Effector memory CD8-positive, alpha-beta T cell (primary cell): ENCODE measurements at regions not wholly inside any gene's neighbourhood (a gene's known extent, or its start where the extent isn't known, plus 50 kb on each side); places are given as distances from the start of the nearest gene placed in this dataset.

ENCODE experiments used
- ATAC-seq: fragments of 150-1000 bp; cut with Tn5 transposase; replicated peaks from 2 replicates; pipeline ENCODE4 v1.10.0; 2021; ENCODE audit warnings: mild to moderate bottlenecking, moderate library complexity
- DNase-seq, 3 experiments: peaks; one replicate each; pipeline ENCODE4 v3.0.0; 2021
- H3K27ac Mint-ChIP-seq, 2 donors: one replicate each; pipeline ENCODE4 v1.8.0; 2022; ENCODE audit warnings: mild to moderate bottlenecking in 2 of 2, mixed read lengths in 2 of 2, moderate library complexity in 2 of 2
- H3K27me3 Mint-ChIP-seq, 2 donors: one replicate each; pipeline ENCODE4 v1.8.0; 2022; ENCODE audit warnings: mixed read lengths in 2 of 2
- H3K36me3 Mint-ChIP-seq: one replicate; pipeline ENCODE4 v1.8.0; 2022; ENCODE audit warnings: mild to moderate bottlenecking, moderate library complexity, mixed read lengths; ENCODE audit not compliant: insufficient read depth
- H3K4me1 Mint-ChIP-seq, 2 donors: one replicate each; pipeline ENCODE4 v1.8.0; 2022; ENCODE audit warnings: low read depth in 2 of 2, mixed read lengths in 2 of 2
- H3K4me3 Mint-ChIP-seq, 2 donors: one replicate each; pipeline ENCODE4 v1.8.0; 2022; ENCODE audit warnings: mild to moderate bottlenecking in 2 of 2, mixed read lengths in 2 of 2, moderate library complexity in 2 of 2
- H3K9me3 Mint-ChIP-seq, 2 donors: one replicate each; pipeline ENCODE4 v1.8.0; 2022; ENCODE audit warnings: mixed read lengths in 2 of 2

GRCh38 chr2:105588581-105588980, 156.1 kb upstream of the NCK2 start:
- peaks cover 0 to 3% of the 10 kb centered on the region in 2 donors for H3K4me1 Mint-ChIP-seq
- H3K4me3 Mint-ChIP-seq: no peak overlapping the region
- peaks cover 0 to 7% of the 10 kb centered on the region in 2 donors for H3K9me3 Mint-ChIP-seq
- H3K27ac Mint-ChIP-seq: no peak overlapping the region
- peaks cover 3% of the 10 kb centered on the region for H3K36me3 Mint-ChIP-seq
- no peak for ATAC-seq
- DNase-seq: no peak
- H3K27me3 Mint-ChIP-seq: peaks cover 0 to 8% of the 10 kb centered on the region in 2 donors

GRCh38 chr2:105587637-105588036, 157.1 kb upstream of the NCK2 start:
- Mint-ChIP-seq H3K27ac (no peak overlapping the region), H3K36me3 (peaks cover 3% of the 10 kb centered on the region), H3K4me1 (peaks cover 0 to 3% of the 10 kb centered on the region in 2 donors), H3K4me3 (no peak overlapping the region), H3K27me3 (peaks cover 0 to under 1% of the 10 kb centered on the region in 2 donors), H3K9me3 (peaks cover 0 to 7% of the 10 kb centered on the region in 2 donors)
- no peak for ATAC-seq
- no peak for DNase-seq

- Mint-ChIP-seq H3K27me3 (no peaks in the 10 kb centered on the region), H3K9me3 (peaks cover 0 to 4% of the 10 kb centered on the region in 2 donors), H3K4me1 (peaks cover 0 to 3% of the 10 kb centered on the region in 2 donors), H3K27ac (no peak overlapping the region), H3K4me3 (no peak overlapping the region), H3K36me3 (peaks cover 3% of the 10 kb centered on the region)
- DNase-seq (no peak), ATAC-seq (no peak)
These were observed 160.2 kb upstream of the NCK2 start for GRCh38 chr2:105584435-105585010.

GRCh38 chr2:105582952-105583660, 161.6 kb upstream of the NCK2 start:
- Mint-ChIP-seq H3K4me1 (peaks cover 0 to 3% of the 10 kb centered on the region in 2 donors), H3K27ac (no peak overlapping the region), H3K27me3 (no peaks in the 10 kb centered on the region), H3K9me3 (no peaks in the 10 kb centered on the region), H3K36me3 (peaks cover 3% of the 10 kb centered on the region), H3K4me3 (no peak overlapping the region)
- DNase-seq (no peak), ATAC-seq (no peak)

GRCh38 chr2:105581555-105581944, 163.2 kb upstream of the NCK2 start:
- no peak for ATAC-seq
- DNase-seq: no peak
- Mint-ChIP-seq H3K4me1 (peaks cover 3 to 7% of the 10 kb centered on the region in 2 donors), H3K27me3 (no peaks in the 10 kb centered on the region), H3K27ac (no peak overlapping the region), H3K4me3 (no peak overlapping the region), H3K9me3 (no peaks in the 10 kb centered on the region), H3K36me3 (peaks cover 3% of the 10 kb centered on the region)

GRCh38 chr2:105580870-105581554, 163.7 kb upstream of the NCK2 start:
- Mint-ChIP-seq H3K27me3 (no peaks in the 10 kb centered on the region), H3K4me1 (peaks cover 7 to 11% of the 10 kb centered on the region in 2 donors), H3K36me3 (peaks cover 5% of the 10 kb centered on the region), H3K27ac (no peak overlapping the region), H3K9me3 (no peaks in the 10 kb centered on the region), H3K4me3 (no peak overlapping the region)
- DNase-seq (no peak), ATAC-seq (no peak)

- Mint-ChIP-seq H3K4me1 (peaks cover 7 to 15% of the 10 kb centered on the region in 2 donors), H3K4me3 (no peak overlapping the region), H3K27ac (no peak overlapping the region), H3K36me3 (peaks cover 2% of the 10 kb centered on the region), H3K9me3 (no peaks in the 10 kb centered on the region), H3K27me3 (peaks cover 5 to 8% of the 10 kb centered on the region in 2 donors)
- DNase-seq (no peak), ATAC-seq (no peak)
These were observed 164.5 kb upstream of the NCK2 start for GRCh38 chr2:105580216-105580615.

- ATAC-seq (no peak), DNase-seq (no peak)
- Mint-ChIP-seq H3K4me3 (no peak overlapping the region), H3K4me1 (peaks cover 7 to 14% of the 10 kb centered on the region in 2 donors), H3K27ac (no peak overlapping the region), H3K9me3 (no peaks in the 10 kb centered on the region), H3K36me3 (peaks cover 2% of the 10 kb centered on the region), H3K27me3 (peaks cover 6 to 12% of the 10 kb centered on the region in 2 donors)
These were observed 166.5 kb upstream of the NCK2 start for GRCh38 chr2:105578166-105578565.

- Mint-ChIP-seq H3K27me3 (peaks cover 6 to 16% of the 10 kb centered on the region in 2 donors), H3K4me1 (peaks cover 7 to 17% of the 10 kb centered on the region in 2 donors), H3K9me3 (no peaks in the 10 kb centered on the region), H3K4me3 (no peak overlapping the region), H3K27ac (no peak overlapping the region), H3K36me3 (peaks cover 2% of the 10 kb centered on the region)
- DNase-seq: no peak
- no peak for ATAC-seq
These were observed 166.9 kb upstream of the NCK2 start for GRCh38 chr2:105577762-105578161.

- peaks cover 6 to 27% of the 10 kb centered on the region in 2 donors for H3K27me3 Mint-ChIP-seq
- DNase-seq (peak in 1 of 3 experiments; percentile 4), ATAC-seq (peak; percentile 57)
- H3K27ac Mint-ChIP-seq: peak overlapping the region in 1 of 2 donors; percentile 79
- H3K9me3 Mint-ChIP-seq: no peaks in the 10 kb centered on the region
- H3K4me3 Mint-ChIP-seq: no peak overlapping the region
- H3K36me3 Mint-ChIP-seq: peaks cover 2% of the 10 kb centered on the region
- peaks cover 7 to 21% of the 10 kb centered on the region in 2 donors for H3K4me1 Mint-ChIP-seq
These were observed 168.1 kb upstream of the NCK2 start for GRCh38 chr2:105576440-105577241.

- no peak for ATAC-seq
- Mint-ChIP-seq H3K4me1 (peaks cover 7 to 24% of the 10 kb centered on the region in 2 donors), H3K9me3 (no peaks in the 10 kb centered on the region), H3K4me3 (no peak overlapping the region), H3K27me3 (peaks cover 11 to 33% of the 10 kb centered on the region in 2 donors), H3K27ac (peak overlapping the region in 1 of 2 donors; percentile 79), H3K36me3 (peaks cover 2% of the 10 kb centered on the region)
- DNase-seq: no peak
These were observed 168.7 kb upstream of the NCK2 start for GRCh38 chr2:105576050-105576439.

GRCh38 chr2:105575499-105576025, 169.2 kb upstream of the NCK2 start:
- no peak overlapping the region for H3K27ac Mint-ChIP-seq

GRCh38 chr2:105574796-105575344, 169.8 kb upstream of the NCK2 start:
- peaks cover 20 to 45% of the 10 kb centered on the region in 2 donors for H3K27me3 Mint-ChIP-seq
- no peaks in the 10 kb centered on the region for H3K9me3 Mint-ChIP-seq
- H3K36me3 Mint-ChIP-seq: peaks cover 5% of the 10 kb centered on the region
- no peak for DNase-seq
- H3K4me3 Mint-ChIP-seq: no peak overlapping the region
- peaks cover 7 to 24% of the 10 kb centered on the region in 2 donors for H3K4me1 Mint-ChIP-seq
- H3K27ac Mint-ChIP-seq: no peak overlapping the region
- no peak for ATAC-seq

More at GRCh38 chr2:105575499-105576025, 169.2 kb upstream of the NCK2 start:
- Mint-ChIP-seq H3K27me3 (peaks cover 13 to 38% of the 10 kb centered on the region in 2 donors), H3K4me3 (no peak overlapping the region), H3K4me1 (peaks cover 7 to 24% of the 10 kb centered on the region in 2 donors), H3K9me3 (no peaks in the 10 kb centered on the region), H3K36me3 (peaks cover 5% of the 10 kb centered on the region)
- ATAC-seq (no peak), DNase-seq (no peak)
